HEK293 (cell line): ENCODE measurements at regions not wholly inside any gene's neighbourhood (a gene's known extent, or its start where the extent isn't known, plus 50 kb on each side); places are given as distances from the start of the nearest gene placed in this dataset.

Experiments used
- CTCF ChIA-PET: fragments of 350-600 bp; formaldehyde crosslinking; extraction: SDS; loops from one replicate; lab custom pipeline; 2021; ENCODE audit warnings: antibody characterized with exemption; lab: Yijun Ruan, JAX
- POLR2A ChIA-PET: fragments of 300-600 bp; formaldehyde crosslinking; extraction: SDS; loops from one replicate; lab custom pipeline; 2020; ENCODE audit warnings: antibody characterized with exemption, inconsistent platforms; lab: Yijun Ruan, JAX
- H3K27ac ChIP-seq: fragments of 200-500 bp; sonication (Bioruptor generic); 2 replicates; pipeline ENCODE4 v1.5.1; 2014; ENCODE audit warnings: low read depth, low read length, control low read depth, inconsistent platforms; ENCODE audit errors: extremely low read depth
- H3K36me3 ChIP-seq, 2 experiments: fragments of 200-500 bp in 1 of 2; sonication (Bioruptor generic) in 1 of 2; 1 replicate in 1 of 2; 2 replicates in 1 of 2; pipeline ENCODE4 v1.5.1; 2014 to 2017; ENCODE audit warnings: inconsistent platforms in 2 of 2, low read length in 2 of 2; ENCODE audit not compliant: control insufficient read depth in 2 of 2, insufficient read depth in 1 of 2
- H3K4me1 ChIP-seq: fragments of 200-500 bp; sonication (Bioruptor generic); 2 replicates; pipeline ENCODE4 v1.5.1; 2014; ENCODE audit warnings: mild to moderate bottlenecking, low read length, inconsistent platforms; ENCODE audit not compliant: control insufficient read depth, insufficient read depth
- H3K4me3 ChIP-seq: 2 replicates; pipeline ENCODE4 v1.5.1; 2011; ENCODE audit warnings: low read depth, mild to moderate bottlenecking, control low read depth, low read length, moderate library complexity
- H3K9me3 ChIP-seq: fragments of 200-500 bp; sonication (Bioruptor generic); 2 replicates; pipeline ENCODE4 v1.5.1; 2014; ENCODE audit warnings: low read depth, low read length, inconsistent platforms; ENCODE audit not compliant: control insufficient read depth, insufficient read depth
- GFI1B ChIP-seq: fragments of 450-650 bp; formaldehyde crosslinking; IDR thresholded peaks from 2 replicates; pipeline ENCODE4 v1.5.1; 2016; ENCODE audit warnings: missing biosample characterization, missing genetic modification characterization
- OVOL3 ChIP-seq: fragments of 450-650 bp; formaldehyde crosslinking; IDR thresholded peaks from 2 replicates; pipeline ENCODE4 v1.5.1; 2016; ENCODE audit warnings: missing biosample characterization, missing genetic modification characterization
- SP7 ChIP-seq: fragments of 450-650 bp; formaldehyde crosslinking; IDR thresholded peaks from 2 replicates; pipeline ENCODE4 v1.5.1; 2016; ENCODE audit warnings: missing biosample characterization, missing genetic modification characterization
- WT1 ChIP-seq: fragments of 450-650 bp; formaldehyde crosslinking; IDR thresholded peaks from 2 replicates; pipeline ENCODE4 v1.5.1; 2016; ENCODE audit warnings: missing biosample characterization, missing genetic modification characterization
- YY1 ChIP-seq: fragments of 450-650 bp; formaldehyde crosslinking; IDR thresholded peaks from 2 replicates; pipeline ENCODE4 v1.5.1; 2018; ENCODE audit warnings: missing biosample characterization, missing genetic modification characterization
- ZFP41 ChIP-seq: fragments of 450-650 bp; formaldehyde crosslinking; IDR thresholded peaks from 2 replicates; pipeline ENCODE4 v1.5.1; 2016; ENCODE audit warnings: missing biosample characterization, missing genetic modification characterization, borderline replicate concordance
- ZNF10 ChIP-seq: fragments of 450-650 bp; formaldehyde crosslinking; IDR thresholded peaks from 2 replicates; pipeline ENCODE4 v1.5.1; 2017; ENCODE audit warnings: missing biosample characterization, missing genetic modification characterization
- ZNF18 ChIP-seq: fragments of 450-650 bp; formaldehyde crosslinking; IDR thresholded peaks from 2 replicates; pipeline ENCODE4 v1.5.1; 2016; ENCODE audit warnings: missing biosample characterization, missing genetic modification characterization
- ZNF292 ChIP-seq: fragments of 450-650 bp; formaldehyde crosslinking; IDR thresholded peaks from 2 replicates; pipeline ENCODE4 v1.5.1; 2016; ENCODE audit warnings: low read depth, missing biosample characterization, missing genetic modification characterization, borderline replicate concordance
- ZNF350 ChIP-seq: fragments of 450-650 bp; formaldehyde crosslinking; IDR thresholded peaks from 2 replicates; pipeline ENCODE4 v1.5.0; 2017; ENCODE audit warnings: missing biosample characterization, mild to moderate bottlenecking, missing genetic modification characterization
- ZNF366 ChIP-seq: fragments of 450-650 bp; formaldehyde crosslinking; conservative IDR thresholded peaks from 2 replicates; pipeline ENCODE4 v1.5.1; 2016; ENCODE audit warnings: missing biosample characterization, missing genetic modification characterization
- ZNF394 ChIP-seq: fragments of 450-650 bp; formaldehyde crosslinking; IDR thresholded peaks from 2 replicates; pipeline ENCODE4 v1.5.1; 2016; ENCODE audit warnings: missing biosample characterization, missing genetic modification characterization, mild to moderate bottlenecking, moderate library complexity, borderline replicate concordance
- ZNF423 ChIP-seq: fragments of 450-650 bp; formaldehyde crosslinking; IDR thresholded peaks from 2 replicates; pipeline ENCODE4 v1.5.1; 2016; ENCODE audit warnings: missing biosample characterization, missing genetic modification characterization
- ZNF426 ChIP-seq: fragments of 450-650 bp; formaldehyde crosslinking; IDR thresholded peaks from 2 replicates; pipeline ENCODE4 v1.5.1; 2017; ENCODE audit warnings: missing biosample characterization, missing genetic modification characterization, mild to moderate bottlenecking, inconsistent platforms, moderate library complexity
- ZNF513 ChIP-seq: fragments of 450-650 bp; IDR thresholded peaks from 2 replicates; pipeline ENCODE4 v1.5.1; 2018; ENCODE audit warnings: missing biosample characterization, missing genetic modification characterization
- ZNF530 ChIP-seq: fragments of 450-650 bp; formaldehyde crosslinking; IDR thresholded peaks from 2 replicates; pipeline ENCODE4 v1.5.1; 2016; ENCODE audit warnings: low read depth, missing biosample characterization, missing genetic modification characterization
- ZNF558 ChIP-seq: fragments of 450-650 bp; formaldehyde crosslinking; IDR thresholded peaks from 2 replicates; pipeline ENCODE4 v1.5.1; 2016; ENCODE audit warnings: missing biosample characterization, missing genetic modification characterization
- ZNF664 ChIP-seq: fragments of 450-650 bp; formaldehyde crosslinking; IDR thresholded peaks from 2 replicates; pipeline ENCODE4 v1.5.1; 2016; ENCODE audit warnings: missing biosample characterization, missing genetic modification characterization
- ZSCAN16 ChIP-seq: fragments of 450-650 bp; formaldehyde crosslinking; IDR thresholded peaks from 2 replicates; pipeline ENCODE4 v1.5.1; 2016; ENCODE audit warnings: missing biosample characterization, missing genetic modification characterization
- ZSCAN23 ChIP-seq: fragments of 450-650 bp; formaldehyde crosslinking; IDR thresholded peaks from 2 replicates; pipeline ENCODE4 v1.5.1; 2016; ENCODE audit warnings: missing biosample characterization, missing genetic modification characterization
- TF ChIP-seq, protein P1 (sequence below): IDR thresholded peaks from 2 replicates; pipeline ENCODE4 v1.6.1; 2011; ENCODE audit warnings: mild to moderate bottlenecking, low read depth, low read length, borderline replicate concordance

GRCh38 chr4:135192751-135193535 is 991.4 kb upstream of the PABPC4L start:
- ChIA-PET CTCF (no interaction called here), POLR2A (no interaction called here)
- H3K36me3 ChIP-seq, result no peaks in the 10 kb centered on the region
- H3K4me1 ChIP-seq, result no peaks in the 10 kb centered on the region
- no peak for TF ChIP-seq ZSCAN23
- TF ChIP-seq ZNF10 (tag by site-specific recombination), result no peak
- TF ChIP-seq ZFP41, result no peak
- no peak for TF ChIP-seq ZNF366
- no peak for TF ChIP-seq ZNF558 (tag by site-specific recombination)
- TF ChIP-seq, protein P1, sequence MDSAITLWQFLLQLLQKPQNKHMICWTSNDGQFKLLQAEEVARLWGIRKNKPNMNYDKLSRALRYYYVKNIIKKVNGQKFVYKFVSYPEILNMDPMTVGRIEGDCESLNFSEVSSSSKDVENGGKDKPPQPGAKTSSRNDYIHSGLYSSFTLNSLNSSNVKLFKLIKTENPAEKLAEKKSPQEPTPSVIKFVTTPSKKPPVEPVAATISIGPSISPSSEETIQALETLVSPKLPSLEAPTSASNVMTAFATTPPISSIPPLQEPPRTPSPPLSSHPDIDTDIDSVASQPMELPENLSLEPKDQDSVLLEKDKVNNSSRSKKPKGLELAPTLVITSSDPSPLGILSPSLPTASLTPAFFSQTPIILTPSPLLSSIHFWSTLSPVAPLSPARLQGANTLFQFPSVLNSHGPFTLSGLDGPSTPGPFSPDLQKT, result no peak
- no peak for TF ChIP-seq ZNF426 (tag by site-specific recombination)
- TF ChIP-seq ZNF18 (tag by site-specific recombination), result no peak
- TF ChIP-seq WT1 (tag by site-specific recombination), result no peak
- TF ChIP-seq GFI1B, result no peak
- H3K27ac ChIP-seq, result no peak overlapping the region
- no peak overlapping the region for H3K4me3 ChIP-seq
- no peaks in the 10 kb centered on the region for H3K9me3 ChIP-seq

DNA sequence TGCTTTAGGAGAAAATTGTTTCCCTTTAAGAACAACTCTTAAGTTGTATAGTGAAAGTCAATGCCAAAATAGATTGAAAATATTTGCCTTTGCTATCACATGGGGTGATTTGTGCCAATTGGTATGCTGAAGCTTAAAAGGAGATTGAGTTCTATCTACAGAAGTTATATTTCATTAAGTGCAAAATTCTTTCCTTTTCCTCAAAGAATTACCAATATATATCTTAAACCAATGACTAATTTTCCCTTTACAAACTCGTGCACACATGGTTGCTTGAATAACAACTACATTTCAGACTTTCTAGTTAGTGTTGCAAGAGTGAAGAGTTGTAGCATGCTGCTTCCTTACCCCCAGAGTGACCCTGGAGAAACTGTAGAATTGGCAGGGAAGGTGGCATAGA is 990.0 kb upstream of the PABPC4L start:
- TF ChIP-seq SP7 (tag by site-specific recombination) (no peak), ZNF664 (tag by site-specific recombination) (no peak), ZSCAN16 (tag by site-specific recombination) (no peak), ZNF530 (tag by site-specific recombination) (no peak), ZNF394 (tag by site-specific recombination) (no peak), YY1 (tag by site-specific recombination) (no peak), OVOL3 (tag by site-specific recombination) (no peak), WT1 (tag by site-specific recombination) (no peak), ZNF350 (tag by site-specific recombination) (no peak), ZNF366 (no peak), ZNF423 (tag by site-specific recombination) (no peak), ZNF292 (tag by site-specific recombination) (no peak), ZNF513 (tag by site-specific recombination) (no peak)
- Histone ChIP-seq H3K36me3 (no peaks in the 10 kb centered on the region), H3K9me3 (no peaks in the 10 kb centered on the region), H3K27ac (no peak overlapping the region), H3K4me3 (no peak overlapping the region), H3K4me1 (no peaks in the 10 kb centered on the region)
- ChIA-PET CTCF (no interaction called here), POLR2A (no interaction called here)
